K562 (cell line): ENCODE measurements at regions not wholly inside any gene's neighbourhood (a gene's known extent, or its start where the extent isn't known, plus 50 kb on each side); places are given as distances from the start of the nearest gene placed in this dataset.

Experiments
- ATAC-seq: fragments of 200-7000 bp; cut with Tn5 transposase; 3 replicates; pipeline ENCODE4 v1.9.1; 2020; ENCODE audit warnings: moderate library complexity
- BruUV-seq: library from RNA; stranded (reverse); fragments of 400-500 nt; replicated peaks from 2 replicates; lab custom pipeline; 2021; lab: Mats Ljungman, UMichigan
- CTCF ChIA-PET: fragments of 300-600 bp; formaldehyde crosslinking; extraction: SDS; loops from one replicate; lab custom pipeline; 2021; ENCODE audit warnings: low intra/inter-chr PET ratio; lab: Yijun Ruan, JAX
- POLR2A ChIA-PET: fragments of 300-600, 350-650 bp; sonication (Branson Sonifier 250); formaldehyde crosslinking; extraction: SDS; loops from one replicate; lab custom pipeline; 2021; ENCODE audit warnings: antibody characterized with exemption, inconsistent platforms; lab: Yijun Ruan, JAX
- DNase-seq, 4 experiments: peaks; one replicate each; pipeline versions ENCODE4 v3.0.0 to v3.0.0-alpha.2; 2011 to 2018; ENCODE audit warnings: low spot score in 3 of 4, mixed read lengths in 3 of 4; ENCODE audit errors: extremely low read depth in 1 of 4
- FAIRE-seq: peaks from 2 replicates; lab custom pipeline; 2011; peaks lifted over from hg19 to GRCh38; lab: Jason Lieb, UNC
- H2AFZ ChIP-seq: 2 replicates; pipeline ENCODE4 v1.6.0; 2011; ENCODE audit warnings: low read depth, low read length, control low read depth, inconsistent platforms
- H3K27ac ChIP-seq: fragments of 200-600 bp; 3 replicates; pipeline ENCODE4 v1.8.0; 2011; ENCODE audit warnings: low read depth, mild to moderate bottlenecking, control low read depth, inconsistent platforms, low read length, moderate library complexity, mixed read lengths; ENCODE audit errors: extremely low read depth
- H3K27me3 ChIP-seq, 2 experiments: fragments of 300-600 bp in 1 of 2; 2 replicates in 1 of 2; 3 replicates in 1 of 2; pipeline versions ENCODE4 v1.6.0 to v1.8.0; 2011; ENCODE audit warnings: inconsistent platforms in 2 of 2, low read length in 2 of 2, mild to moderate bottlenecking in 1 of 2, mixed read lengths in 1 of 2, moderate library complexity in 1 of 2; ENCODE audit not compliant: control insufficient read depth in 2 of 2, insufficient read depth in 2 of 2
- H3K36me3 ChIP-seq: fragments of 300-600 bp; 3 replicates; pipeline ENCODE4 v1.8.0; 2011; ENCODE audit warnings: mild to moderate bottlenecking, low read length, inconsistent platforms; ENCODE audit not compliant: control insufficient read depth, insufficient read depth
- H3K4me1 ChIP-seq, 2 experiments: fragments of 200-600 bp in 1 of 2; replicated peaks in 1 of 2; 2 replicates in 1 of 2; 3 replicates in 1 of 2; pipeline versions ENCODE4 v1.5.1 to v1.8.0; 2011; ENCODE audit warnings: inconsistent platforms in 2 of 2, low read length in 2 of 2, mild to moderate bottlenecking in 1 of 2, mixed read lengths in 1 of 2, moderate library complexity in 1 of 2; ENCODE audit not compliant: control insufficient read depth in 2 of 2, insufficient read depth in 2 of 2
- H3K4me2 ChIP-seq: 2 replicates; pipeline ENCODE4 v1.6.1; 2011; ENCODE audit warnings: low read length, control low read depth, inconsistent platforms, mixed read lengths; ENCODE audit not compliant: insufficient read depth
- H3K4me3 ChIP-seq: fragments of 200-600 bp; sonication (generic), shearing (Covaris generic); 2 replicates; pipeline ENCODE4 v1.5.1; 2016; ENCODE audit warnings: control low read depth, inconsistent platforms
- H3K79me2 ChIP-seq: fragments of 200-600 bp; 3 replicates; pipeline ENCODE4 v1.8.0; 2011; ENCODE audit warnings: low read length, inconsistent platforms; ENCODE audit not compliant: control insufficient read depth, insufficient read depth
- H3K9ac ChIP-seq, 2 experiments: 2 replicates each; pipeline versions ENCODE4 v1.6.0 to v1.6.1; 2011; ENCODE audit warnings: low read depth in 2 of 2, low read length in 2 of 2, control low read depth in 1 of 2, inconsistent platforms in 1 of 2, mild to moderate bottlenecking in 1 of 2, mixed read lengths in 1 of 2; ENCODE audit not compliant: insufficient read depth in 1 of 2
- H3K9me1 ChIP-seq: one replicate; pipeline ENCODE4 v1.6.0; 2011; ENCODE audit warnings: inconsistent platforms, mild to moderate bottlenecking, low read length, moderate library complexity; ENCODE audit not compliant: control insufficient read depth, insufficient read depth
- H3K9me3 ChIP-seq: replicated peaks from 2 replicates; pipeline ENCODE4 v1.5.1; 2011; ENCODE audit warnings: low read depth, low read length, inconsistent platforms; ENCODE audit not compliant: control insufficient read depth, insufficient read depth
- H4K20me1 ChIP-seq: replicated peaks from 2 replicates; pipeline ENCODE4 v1.6.1; 2011; ENCODE audit warnings: low read length, inconsistent platforms, mixed read lengths; ENCODE audit not compliant: control insufficient read depth, insufficient read depth
- ZEB2 ChIP-seq: fragments of 450-650 bp; IDR thresholded peaks from 2 replicates; pipeline ENCODE4 v1.6.1; 2016
- ZNF140 ChIP-seq: fragments of 250-450 bp; sonication (Bioruptor Pico); IDR thresholded peaks from 2 replicates; pipeline ENCODE4 v1.8.0; 2021; ENCODE audit warnings: moderate library complexity, mild to moderate bottlenecking, inconsistent platforms
- ZNF253 ChIP-seq: fragments of 250-450 bp; sonication (Bioruptor Pico); conservative IDR thresholded peaks from 2 replicates; pipeline ENCODE4 v1.6.1; 2021; ENCODE audit warnings: mild to moderate bottlenecking
- ZNF766 ChIP-seq: fragments of 200-800 bp; sonication (Bioruptor generic); conservative IDR thresholded peaks from 2 replicates; pipeline ENCODE4 v1.6.1; 2016; ENCODE audit warnings: missing genetic modification characterization, missing compliant biosample characterization
- ZSCAN32 ChIP-seq: fragments of 450-650 bp; formaldehyde crosslinking; IDR thresholded peaks from 2 replicates; pipeline ENCODE4 v1.4.0; 2020; ENCODE audit warnings: mild to moderate bottlenecking, moderate library complexity
- WGBS: fragments of 100-300 bp; shearing (Covaris generic); methylation state at CpG from one replicate; pipeline ENCODE4 v1.1.6; 2016; ENCODE audit warnings: low coverage, mixed read lengths; ENCODE audit not compliant: insufficient coverage; ENCODE audit errors: missing lambda C conversion rate; 5-methylcytosine and 5-hydroxymethylcytosine counted together
- in situ Hi-C: fragments of 300-500 bp; cut with MboI; formaldehyde crosslinking; loops from 4 replicates; pipeline ENCODE4 v1.15.0; 2018; ENCODE audit warnings: inconsistent platforms, mixed read lengths
- intact Hi-C: fragments of 100-400 bp; cut with micrococcal nuclease; formaldehyde crosslinking; loops from 2 replicates; pipeline ENCODE4 v1.14.2; 2022
- TF ChIP-seq, protein P1 (sequence below): fragments of 450-650 bp; formaldehyde crosslinking; IDR thresholded peaks from 2 replicates; pipeline ENCODE4 v1.4.0; 2022; ENCODE audit warnings: missing genetic modification characterization
- TF ChIP-seq, protein P2 (sequence below): fragments of 150-350 bp; conservative IDR thresholded peaks from 2 replicates; pipeline ENCODE4 v1.6.1; 2014; ENCODE audit warnings: low read length

GRCh38 chr1:185534801-185535200, 199.4 kb upstream of the HMCN1 start:
- WGBS = 24% methylated on average over 6 of the region's 6 CpGs
- H3K36me3 ChIP-seq = no peaks in the 10 kb centered on the region; the same call in 2 of the 3 replicates
- H3K9me1 ChIP-seq = no peaks in the 10 kb centered on the region
- no peak overlapping the region for H3K4me3 ChIP-seq
- ATAC-seq (no peak), DNase-seq (no peak), FAIRE-seq (no peak)
- ChIA-PET CTCF (no interaction called here), POLR2A (no interaction called here)
- no peaks in the 10 kb centered on the region for H3K79me2 ChIP-seq
- in situ Hi-C loops = no loop called here
- H3K4me1 ChIP-seq = peaks cover 0 to 21% of the 10 kb centered on the region in 2 experiments; a peak in 3 of 5 replicates
- H4K20me1 ChIP-seq = no peaks in the 10 kb centered on the region
- TF ChIP-seq, protein P1, sequence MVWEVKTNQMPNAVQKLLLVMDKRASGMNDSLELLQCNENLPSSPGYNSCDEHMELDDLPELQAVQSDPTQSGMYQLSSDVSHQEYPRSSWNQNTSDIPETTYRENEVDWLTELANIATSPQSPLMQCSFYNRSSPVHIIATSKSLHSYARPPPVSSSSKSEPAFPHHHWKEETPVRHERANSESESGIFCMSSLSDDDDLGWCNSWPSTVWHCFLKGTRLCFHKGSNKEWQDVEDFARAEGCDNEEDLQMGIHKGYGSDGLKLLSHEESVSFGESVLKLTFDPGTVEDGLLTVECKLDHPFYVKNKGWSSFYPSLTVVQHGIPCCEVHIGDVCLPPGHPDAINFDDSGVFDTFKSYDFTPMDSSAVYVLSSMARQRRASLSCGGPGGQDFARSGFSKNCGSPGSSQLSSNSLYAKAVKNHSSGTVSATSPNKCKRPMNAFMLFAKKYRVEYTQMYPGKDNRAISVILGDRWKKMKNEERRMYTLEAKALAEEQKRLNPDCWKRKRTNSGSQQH (CRISPR knock-in tag) = no peak
- no peak for TF ChIP-seq ZNF766
- TF ChIP-seq, protein P2, sequence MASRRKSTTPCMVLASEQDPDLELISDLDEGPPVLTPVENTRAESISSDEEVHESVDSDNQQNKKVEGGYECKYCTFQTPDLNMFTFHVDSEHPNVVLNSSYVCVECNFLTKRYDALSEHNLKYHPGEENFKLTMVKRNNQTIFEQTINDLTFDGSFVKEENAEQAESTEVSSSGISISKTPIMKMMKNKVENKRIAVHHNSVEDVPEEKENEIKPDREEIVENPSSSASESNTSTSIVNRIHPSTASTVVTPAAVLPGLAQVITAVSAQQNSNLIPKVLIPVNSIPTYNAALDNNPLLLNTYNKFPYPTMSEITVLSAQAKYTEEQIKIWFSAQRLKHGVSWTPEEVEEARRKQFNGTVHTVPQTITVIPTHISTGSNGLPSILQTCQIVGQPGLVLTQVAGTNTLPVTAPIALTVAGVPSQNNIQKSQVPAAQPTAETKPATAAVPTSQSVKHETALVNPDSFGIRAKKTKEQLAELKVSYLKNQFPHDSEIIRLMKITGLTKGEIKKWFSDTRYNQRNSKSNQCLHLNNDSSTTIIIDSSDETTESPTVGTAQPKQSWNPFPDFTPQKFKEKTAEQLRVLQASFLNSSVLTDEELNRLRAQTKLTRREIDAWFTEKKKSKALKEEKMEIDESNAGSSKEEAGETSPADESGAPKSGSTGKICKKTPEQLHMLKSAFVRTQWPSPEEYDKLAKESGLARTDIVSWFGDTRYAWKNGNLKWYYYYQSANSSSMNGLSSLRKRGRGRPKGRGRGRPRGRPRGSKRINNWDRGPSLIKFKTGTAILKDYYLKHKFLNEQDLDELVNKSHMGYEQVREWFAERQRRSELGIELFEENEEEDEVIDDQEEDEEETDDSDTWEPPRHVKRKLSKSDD = no peak
- TF ChIP-seq ZNF140 (CRISPR knock-in tag) = no peak
- TF ChIP-seq ZEB2 = no peak
- no peak for TF ChIP-seq ZNF253
- TF ChIP-seq ZSCAN32 = no peak
- H3K9me3 ChIP-seq = no peaks in the 10 kb centered on the region
- H3K4me2 ChIP-seq = no peak overlapping the region
- intact Hi-C loops = no loop called here
- BruUV-seq = no TSS peak
- H3K27ac ChIP-seq = no peak overlapping the region
- peak overlapping the region; percentile 65 for H2AFZ ChIP-seq
- no peak overlapping the region for H3K9ac ChIP-seq
- no peaks in the 10 kb centered on the region for H3K27me3 ChIP-seq
